ENCODE measurements at regions not wholly inside any gene's neighbourhood (a gene's known extent, or its start where the extent isn't known, plus 50 kb on each side); places are given as distances from the start of the nearest gene placed in this dataset.

GRCh38 chr11:24267014-24267413, 229.8 kb upstream of the LUZP2 start:
- TF ChIP-seq CTCF (conservative IDR thresholded peaks at IDR 0.05) (no peak), EZH2 (IDR thresholded peaks at IDR 0.05; ENCODE audit: low read depth) (no peak)

All from PC-9 (cell line).